HUDEP-2 (cell line): ENCODE measurements at regions not wholly inside any gene's neighbourhood (a gene's known extent, or its start where the extent isn't known, plus 50 kb on each side); places are given as distances from the start of the nearest gene placed in this dataset.
"Not testable (repeated sequence)": the region's sequence is repeated elsewhere in the genome, so short reads cannot be mapped to it uniquely, and the experiment has no call there.

Source experiments
- DNase-seq, 76 experiments: peaks; one replicate each; lab custom pipeline; 2025; ENCODE audit not compliant: unreplicated experiment in 76 of 76; lab: John Stamatoyannopoulos, UW

- DNase-seq, result no peak
Measured at GRCh38 chr18:10162340-10162739, 248.5 kb downstream of the VAPA start.

GRCh38 chr18:10164271-10165071 is 250.7 kb downstream of the VAPA start:
- DNase-seq, result no peak

- no peak for DNase-seq
Measured at GRCh38 chr18:10166164-10166807, 252.5 kb downstream of the VAPA start.

- no peak for DNase-seq
Measured at GRCh38 chr18:10167759-10168158, 253.9 kb downstream of the VAPA start.

- DNase-seq, result no peak
Measured at GRCh38 chr18:10168477-10168876, 254.7 kb downstream of the VAPA start.

- no peak for DNase-seq
Measured at GRCh38 chr18:10169064-10169562, 255.3 kb downstream of the VAPA start.

- no peak for DNase-seq
Measured at GRCh38 chr18:10169814-10170213, 256.0 kb downstream of the VAPA start.

GRCh38 chr18:10170375-10170774 is 256.6 kb downstream of the VAPA start:
- no peak for DNase-seq

- DNase-seq, result not testable (repeated sequence)
Measured at GRCh38 chr18:10175333-10175732, 261.5 kb downstream of the VAPA start.

- DNase-seq, result not testable (repeated sequence)
Measured at GRCh38 chr18:10179326-10179725, 265.5 kb downstream of the VAPA start.

- DNase-seq, result no peak
Measured at GRCh38 chr18:10182009-10182624, 268.3 kb downstream of the VAPA start.

GRCh38 chr18:10184776-10185175 is 269.7 kb upstream of the APCDD1 start:
- DNase-seq, result no peak

GRCh38 chr18:10188971-10189810 is 265.2 kb upstream of the APCDD1 start:
- no peak for DNase-seq

- no peak for DNase-seq
Measured at GRCh38 chr18:10190564-10190963, 263.9 kb upstream of the APCDD1 start.

- no peak for DNase-seq
Measured at GRCh38 chr18:10193444-10193843, 261.0 kb upstream of the APCDD1 start.

- DNase-seq, result no peak
Measured at GRCh38 chr18:10194592-10194991, 259.8 kb upstream of the APCDD1 start.

GRCh38 chr18:10195529-10195928 is 258.9 kb upstream of the APCDD1 start:
- no peak for DNase-seq

- no peak for DNase-seq
Measured at GRCh38 chr18:10197097-10197496, 257.3 kb upstream of the APCDD1 start.

- no peak for DNase-seq
Measured at GRCh38 chr18:10201226-10201625, 253.2 kb upstream of the APCDD1 start.

GRCh38 chr18:10201659-10202058 is 252.8 kb upstream of the APCDD1 start:
- DNase-seq, result no peak

GRCh38 chr18:10202845-10203321 is 251.6 kb upstream of the APCDD1 start:
- no peak for DNase-seq
